SH-SY5Y (cell line): ENCODE measurements at regions not wholly inside any gene's neighbourhood (a gene's known extent, or its start where the extent isn't known, plus 50 kb on each side); places are given as distances from the start of the nearest gene placed in this dataset.

Experiments
- GATA2 ChIP-seq: IDR thresholded peaks from 2 replicates; pipeline ENCODE4 v1.6.1; 2011; ENCODE audit warnings: mild to moderate bottlenecking, low read depth, low read length
- GATA3 ChIP-seq: IDR thresholded peaks from 2 replicates; pipeline ENCODE4 v1.6.1; 2011; ENCODE audit warnings: low read depth, mild to moderate bottlenecking, low read length, moderate library complexity

- TF ChIP-seq GATA3 (no peak), GATA2 (no peak)
Measured at GRCh38 chr21:16865632-16866031, 647.2 kb upstream of the CXADR start.
